NCI-H2196 (cell line): ENCODE measurements at regions not wholly inside any gene's neighbourhood (a gene's known extent, or its start where the extent isn't known, plus 50 kb on each side); places are given as distances from the start of the nearest gene placed in this dataset.
A peak's percentile ranks its signal among the peaks of the same experiment; 100 is the strongest.
"Not testable (repeated sequence)": the region's sequence is repeated elsewhere in the genome, so short reads cannot be mapped to it uniquely, and the experiment has no call there.

Source experiments
- DNase-seq: peaks from one replicate; lab custom pipeline; 2025; ENCODE audit not compliant: unreplicated experiment; lab: John Stamatoyannopoulos, UW

DNA sequence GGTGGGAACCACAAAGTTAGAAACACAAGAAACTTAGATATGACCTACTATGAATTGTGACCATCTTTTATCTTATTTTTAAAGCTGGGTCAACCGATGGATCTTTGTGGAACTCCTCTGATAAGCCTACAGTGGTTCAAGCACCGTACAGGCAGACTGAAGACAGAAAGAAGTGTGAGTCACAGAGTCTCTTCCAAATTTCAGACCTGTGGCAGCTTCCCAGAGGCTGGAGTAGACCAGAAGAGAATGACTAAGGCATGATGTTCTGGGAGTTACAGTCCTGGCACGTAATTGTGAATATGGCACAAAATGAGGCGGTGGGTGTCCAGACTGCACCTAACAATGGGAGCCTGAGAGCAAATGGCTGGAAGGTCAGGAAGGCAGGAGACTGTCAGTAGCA is 70.0 kb downstream of the LMO4 start:
- no peak for DNase-seq

DNA sequence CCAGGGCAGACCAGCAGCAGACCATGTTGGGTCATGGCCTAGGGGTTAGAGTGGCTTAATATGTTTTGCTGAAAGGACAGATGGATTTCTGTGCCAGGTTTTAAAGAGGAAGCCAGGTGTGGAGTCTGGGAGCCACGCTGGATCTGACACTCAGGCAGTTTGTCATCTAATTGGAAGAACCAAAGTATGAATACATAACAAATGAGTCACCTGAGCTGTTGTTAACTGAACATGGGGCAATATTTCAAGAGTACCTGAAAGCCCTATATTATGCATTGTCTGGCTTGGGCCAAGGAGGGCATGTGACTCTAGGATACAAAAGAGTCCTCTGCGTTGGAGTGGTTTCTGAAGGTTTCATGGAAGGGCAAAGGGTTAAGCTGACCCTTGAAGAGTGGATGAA is 70.6 kb downstream of the LMO4 start:
- peak; percentile 76 for DNase-seq

DNA sequence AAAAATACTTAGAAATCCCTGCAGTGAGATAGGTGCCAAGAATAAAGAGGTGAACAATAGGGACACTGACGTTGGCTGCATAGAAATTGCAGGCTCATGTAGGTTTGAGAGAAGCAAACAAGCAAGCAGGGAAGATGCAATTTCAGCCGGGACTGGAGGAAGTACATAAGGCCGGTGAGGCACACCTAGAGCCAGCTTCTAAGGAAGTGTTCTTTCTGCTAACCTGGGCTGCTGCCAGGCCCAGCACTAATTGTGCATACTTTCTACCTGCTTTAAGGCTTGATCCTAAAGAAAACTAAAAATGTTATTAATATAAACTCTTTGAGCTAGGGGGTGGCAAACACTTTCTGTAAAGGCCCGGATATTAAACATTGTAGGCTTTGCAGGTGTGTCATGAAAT is 71.0 kb downstream of the LMO4 start:
- peak; percentile 76 for DNase-seq

DNA sequence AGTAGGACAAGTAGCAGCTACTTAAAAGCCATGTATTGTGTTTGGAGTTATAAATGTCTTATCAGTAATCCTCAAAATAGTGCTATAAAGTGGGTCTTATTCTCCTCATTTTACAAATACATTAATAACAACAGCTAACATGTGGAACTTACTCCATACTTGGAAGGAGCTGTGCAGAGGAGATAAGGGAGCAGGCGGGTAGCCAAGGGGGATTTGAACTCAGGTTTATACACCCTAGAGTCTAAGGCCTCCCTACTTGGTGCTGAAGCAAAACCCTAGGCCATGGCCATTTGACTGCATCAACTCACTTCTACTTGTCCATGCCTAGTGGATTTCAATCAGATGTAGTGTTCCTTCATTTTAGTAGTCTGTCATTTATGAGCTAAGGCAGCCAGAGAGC is 72.1 kb downstream of the LMO4 start:
- no peak for DNase-seq

DNA sequence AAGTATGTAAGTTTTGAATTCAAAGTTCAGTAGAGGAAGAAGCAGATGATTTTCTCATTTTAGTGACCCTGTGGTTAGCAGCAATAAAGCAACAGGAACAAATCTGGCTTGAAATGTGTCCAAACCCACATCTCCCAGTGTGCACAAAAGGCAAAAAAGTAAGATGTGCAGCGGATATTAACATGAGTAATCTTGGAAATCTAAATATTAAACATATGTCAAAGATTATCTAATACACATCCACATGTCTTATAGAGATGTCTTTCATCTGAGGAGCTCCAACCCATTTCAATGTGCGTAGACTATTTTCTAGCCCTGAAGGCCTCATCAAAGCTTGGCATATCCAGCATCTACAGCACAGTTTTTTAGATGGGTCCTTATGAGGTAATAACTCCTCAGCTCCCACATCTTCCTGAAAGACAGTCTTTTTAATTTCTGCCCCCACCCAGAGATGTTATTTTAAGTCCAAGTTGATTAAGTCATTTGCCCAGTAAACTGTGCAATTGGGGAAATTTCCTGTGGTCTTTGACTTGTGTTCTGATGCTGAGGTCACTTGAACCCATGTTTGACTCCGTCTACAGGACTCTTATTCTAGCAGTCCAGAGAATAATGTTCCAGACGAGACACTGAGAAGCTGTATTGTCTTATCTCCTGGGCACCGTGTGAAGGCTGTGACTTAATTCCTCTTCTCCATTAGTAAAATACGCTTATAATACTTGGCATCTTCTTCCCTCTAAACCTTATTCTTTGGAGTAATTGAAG is 73.7 kb downstream of the LMO4 start:
- no peak for DNase-seq

DNA sequence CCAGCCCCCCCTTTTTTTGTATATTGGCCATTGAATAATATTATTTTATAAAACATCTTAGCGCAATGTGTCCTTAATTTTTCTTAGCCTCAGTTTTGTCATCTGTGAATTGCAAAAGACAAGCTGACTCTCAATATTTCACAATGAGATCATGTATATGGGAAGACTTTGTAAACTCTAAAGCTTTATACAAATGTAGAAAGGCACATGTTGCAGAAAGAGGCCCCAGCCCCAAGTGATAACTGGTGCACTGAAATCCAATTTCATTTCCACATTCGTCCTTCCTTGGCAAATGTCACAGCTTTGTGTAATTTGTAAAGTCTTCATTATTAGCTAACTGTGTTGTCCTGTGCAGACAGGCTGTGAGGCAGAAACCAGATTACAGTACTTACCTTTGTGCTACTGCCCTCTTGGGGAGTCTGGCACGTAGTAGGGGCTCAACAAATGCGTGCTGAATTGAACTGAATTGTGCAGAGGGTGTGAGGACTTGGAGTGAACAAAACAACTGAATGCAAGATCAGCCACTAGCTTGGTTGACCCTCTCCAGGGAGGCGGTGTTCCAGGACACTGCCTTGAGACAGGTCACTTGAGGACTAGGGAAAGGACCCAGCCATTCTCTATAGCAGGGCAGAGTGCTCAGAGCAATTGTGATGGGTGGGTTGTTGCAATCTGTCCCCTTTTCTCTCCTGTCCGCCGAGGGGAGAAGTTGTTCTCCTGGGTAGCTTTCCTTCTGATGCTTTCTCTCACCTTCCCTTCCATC is 74.6 kb downstream of the LMO4 start:
- no peak for DNase-seq

DNA sequence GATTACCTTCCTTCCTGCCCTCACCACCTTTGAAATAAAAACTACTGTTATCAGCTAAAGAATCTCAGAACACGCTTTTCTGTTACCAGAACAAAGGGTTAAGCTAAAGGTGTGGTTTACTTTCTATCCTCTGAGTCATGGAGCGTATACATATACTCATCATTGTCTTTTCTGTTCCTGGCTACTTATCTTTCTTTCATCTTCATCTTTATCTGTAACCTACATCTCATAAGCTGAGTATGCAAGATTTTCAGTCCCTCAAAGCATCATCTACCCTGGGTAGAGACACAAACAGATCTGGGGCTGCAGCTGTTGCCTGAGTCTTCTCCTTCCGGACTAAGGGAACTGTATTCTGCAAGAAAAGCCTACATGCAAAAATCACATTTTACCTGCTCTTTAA is 75.6 kb downstream of the LMO4 start:
- no peak for DNase-seq

DNA sequence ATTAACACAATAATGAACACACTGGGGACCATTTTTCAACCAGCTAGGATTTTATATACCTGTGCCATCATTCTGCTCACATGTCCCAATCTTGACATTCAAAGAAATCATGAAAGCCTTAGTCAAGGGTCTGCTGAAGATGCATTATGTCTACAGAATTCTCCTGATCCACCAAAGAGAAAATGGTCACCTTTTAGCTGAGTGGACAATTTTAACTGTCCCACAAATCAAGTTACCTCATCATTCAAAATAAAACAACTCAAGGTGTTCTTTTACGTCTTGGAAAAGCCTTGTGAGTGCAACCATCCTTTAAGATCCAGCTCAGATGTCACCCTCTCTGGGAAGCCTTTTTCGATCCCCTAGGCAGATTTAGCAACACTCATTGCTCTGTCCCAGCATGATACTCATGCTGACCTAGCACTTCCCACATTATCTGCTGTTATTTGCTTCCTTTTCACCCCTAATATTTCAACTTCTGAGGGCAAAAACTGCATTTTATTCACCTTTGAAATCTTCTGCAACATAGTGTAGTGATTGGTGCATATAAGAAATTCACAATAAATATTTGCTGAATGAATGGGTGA is 80.1 kb downstream of the LMO4 start:
- no peak for DNase-seq

DNA sequence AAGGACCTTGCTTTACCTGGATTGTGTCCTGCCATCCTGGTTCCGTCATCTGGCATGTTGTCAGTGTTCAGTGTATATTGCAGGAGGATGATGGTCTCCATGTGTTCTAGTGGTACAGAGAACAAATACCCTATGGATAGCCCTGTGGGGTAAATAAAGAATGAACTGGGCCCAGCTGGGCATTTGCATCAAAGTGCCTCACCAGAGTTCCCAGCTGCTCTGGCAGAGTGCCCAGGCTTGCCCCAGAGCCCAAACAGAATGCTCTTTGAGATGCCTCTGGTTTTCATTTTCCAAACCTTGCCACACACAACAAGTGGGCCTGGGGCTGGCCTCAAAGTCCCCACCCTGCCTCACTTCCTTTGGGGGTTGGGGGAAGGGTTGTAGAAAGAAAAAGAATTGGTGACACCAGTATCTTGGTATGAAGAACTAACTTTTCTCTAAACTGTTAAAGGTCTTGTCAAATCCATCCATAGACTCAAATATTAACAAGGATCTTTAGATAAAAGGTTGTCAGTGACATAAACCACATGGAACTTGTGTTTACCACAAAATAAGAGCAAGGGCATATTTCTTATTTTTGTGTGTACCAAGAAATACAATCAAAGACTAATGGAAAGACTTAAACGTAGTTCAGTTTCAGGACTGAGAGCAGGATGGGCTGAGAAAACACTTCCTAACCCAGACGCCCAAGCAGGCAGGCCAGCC is 82.2 kb downstream of the LMO4 start:
- peak; percentile 75 for DNase-seq

DNA sequence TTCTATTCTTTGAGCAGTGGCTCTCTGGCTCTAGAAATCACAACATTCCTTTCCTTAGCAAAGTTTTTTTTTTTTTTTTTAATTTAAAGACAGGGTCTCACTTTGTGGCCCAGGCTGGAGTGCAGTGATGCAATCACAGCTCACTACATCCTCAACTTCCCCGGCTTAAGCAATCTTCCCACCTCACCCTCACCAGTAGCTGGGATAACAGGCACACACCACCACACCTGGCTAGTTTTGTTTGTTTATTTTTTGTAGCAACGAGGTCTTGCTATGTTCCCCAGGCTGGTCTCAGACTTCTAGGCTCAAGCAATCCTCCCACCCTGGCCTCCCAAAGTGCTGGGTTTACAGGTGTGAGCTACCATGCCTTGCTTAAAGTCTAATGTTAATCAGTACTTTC is 85.2 kb downstream of the LMO4 start:
- DNase-seq = not testable (repeated sequence)

DNA sequence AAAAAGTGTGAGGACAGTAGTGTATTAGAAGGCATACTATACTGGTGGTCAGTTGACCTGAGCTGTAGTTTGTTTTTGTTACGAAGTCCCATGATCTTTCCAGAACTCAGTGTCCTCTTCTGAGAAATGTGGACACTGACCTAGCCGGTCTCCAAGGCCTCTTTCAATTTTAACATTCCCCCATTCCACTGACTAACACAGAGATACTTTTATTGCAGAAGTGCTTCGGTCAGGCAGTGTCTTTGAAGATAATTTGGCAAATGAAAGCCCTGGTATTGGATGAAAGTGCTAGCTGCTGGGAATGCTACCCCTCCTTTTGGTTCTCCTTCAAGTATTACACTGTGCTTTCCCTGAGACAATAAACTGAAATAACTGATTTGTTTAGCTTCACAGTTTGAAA is 89.4 kb downstream of the LMO4 start:
- no peak for DNase-seq

DNA sequence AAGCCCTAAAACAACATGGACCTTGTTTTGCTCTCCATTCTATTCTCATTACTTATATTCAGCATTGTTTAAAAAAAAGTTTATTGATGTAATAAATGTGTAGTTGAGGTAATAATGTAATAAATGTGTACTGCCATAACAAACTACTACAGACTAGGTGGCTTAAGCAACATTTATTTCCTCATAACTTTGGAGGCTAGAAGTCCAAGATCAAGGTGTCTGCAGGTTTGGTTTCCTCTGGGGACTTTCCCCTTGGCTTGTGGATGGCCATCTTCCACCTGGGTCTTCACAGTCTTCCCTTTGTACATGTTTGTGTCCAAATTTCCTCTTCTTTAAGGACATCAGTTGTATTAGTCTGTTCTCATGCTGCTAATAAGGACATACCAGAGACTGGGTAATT is 93.1 kb downstream of the LMO4 start:
- DNase-seq = no peak

DNA sequence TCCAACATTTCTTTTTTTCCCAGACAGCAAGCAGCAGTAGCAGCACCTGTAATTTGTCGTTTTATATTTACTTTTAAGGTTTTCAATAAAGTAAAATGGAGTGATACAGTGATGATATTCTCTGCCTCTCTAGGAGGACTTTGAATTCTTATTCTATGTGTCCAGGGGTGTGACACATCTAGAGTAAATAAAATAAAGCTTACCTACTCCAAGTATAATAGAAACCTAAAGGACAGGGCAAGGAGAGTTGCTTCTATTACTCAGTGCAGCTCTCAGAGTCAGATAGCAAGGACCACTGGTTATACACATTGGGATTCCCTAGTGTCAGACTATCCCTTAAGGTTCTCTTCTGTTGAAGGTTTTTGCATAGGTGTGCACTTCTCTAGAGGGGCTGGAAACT is 95.9 kb downstream of the LMO4 start:
- no peak for DNase-seq

DNA sequence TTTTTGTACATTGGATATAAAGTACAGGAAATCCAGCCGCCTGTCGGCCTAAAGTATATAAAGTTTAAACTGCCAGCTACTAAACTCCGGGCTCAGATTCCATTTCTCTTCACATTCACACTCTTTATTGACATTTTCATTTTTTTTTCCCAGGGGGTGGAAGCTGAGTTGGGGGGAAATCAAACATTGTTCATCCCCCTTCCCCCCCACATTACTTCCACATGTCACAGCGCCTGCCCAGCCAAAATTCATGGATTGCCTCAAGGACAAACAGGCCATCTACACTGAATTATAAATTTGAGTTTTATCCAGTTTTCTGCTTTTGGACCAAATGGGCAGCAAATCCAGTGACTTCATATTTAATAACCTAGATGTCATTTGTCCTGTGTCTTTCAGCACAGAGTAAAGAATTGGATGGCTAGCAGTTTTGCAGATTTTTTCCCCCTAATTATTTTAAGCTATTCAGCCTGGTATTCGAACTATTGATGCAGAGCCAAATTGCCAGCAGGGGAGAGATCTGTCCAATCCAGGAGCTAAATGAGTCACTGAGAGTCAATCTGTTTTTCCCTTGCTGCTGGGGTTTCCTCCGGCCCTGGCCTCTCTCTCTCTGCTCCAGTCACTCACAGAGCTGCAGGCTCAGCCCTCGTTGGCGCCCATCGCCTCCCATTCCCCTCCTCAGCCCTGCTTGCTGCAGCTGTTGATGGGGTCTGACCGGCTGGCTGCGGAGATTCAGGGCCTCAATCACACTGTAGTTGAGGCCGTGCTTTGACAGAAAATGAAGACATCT is 98.0 kb downstream of the LMO4 start:
- DNase-seq = no peak

DNA sequence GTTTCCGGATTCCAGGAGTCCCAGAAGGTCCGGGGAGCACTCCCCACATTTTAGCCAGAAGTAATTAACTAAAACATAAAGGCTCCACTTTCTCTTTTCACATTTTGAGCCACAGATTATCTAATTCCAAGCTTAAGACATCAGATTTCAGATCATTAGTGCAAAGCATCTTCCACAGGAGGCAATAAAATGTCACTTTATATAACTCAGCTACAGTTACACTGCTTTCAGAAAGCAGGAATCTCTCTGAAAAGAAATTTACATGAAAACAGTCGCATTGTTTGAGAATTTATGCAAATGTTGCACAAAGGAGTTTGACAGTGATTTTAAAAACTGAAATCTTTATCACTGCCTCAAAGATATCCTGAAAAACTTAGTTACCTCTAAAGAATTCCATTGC is 99.7 kb downstream of the LMO4 start:
- no peak for DNase-seq

DNA sequence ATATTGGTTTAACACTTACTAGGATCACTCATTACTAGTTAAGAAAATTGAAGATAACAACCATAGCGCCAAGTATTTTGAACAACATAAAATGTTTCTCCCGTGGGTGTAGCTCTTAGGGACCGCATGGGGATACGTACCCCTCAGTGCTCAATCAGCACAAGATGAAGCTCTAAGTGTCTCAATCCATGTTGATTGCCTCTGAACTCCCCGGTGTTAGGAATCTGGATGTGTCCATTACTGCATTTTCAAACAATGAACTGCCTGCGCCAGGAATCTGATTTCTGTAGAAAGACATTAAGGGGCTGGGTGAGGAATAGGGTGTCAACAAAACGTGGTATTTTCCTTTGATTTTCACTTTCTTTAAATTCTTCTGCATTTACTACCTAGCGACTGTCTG is 100.2 kb downstream of the LMO4 start:
- no peak for DNase-seq

DNA sequence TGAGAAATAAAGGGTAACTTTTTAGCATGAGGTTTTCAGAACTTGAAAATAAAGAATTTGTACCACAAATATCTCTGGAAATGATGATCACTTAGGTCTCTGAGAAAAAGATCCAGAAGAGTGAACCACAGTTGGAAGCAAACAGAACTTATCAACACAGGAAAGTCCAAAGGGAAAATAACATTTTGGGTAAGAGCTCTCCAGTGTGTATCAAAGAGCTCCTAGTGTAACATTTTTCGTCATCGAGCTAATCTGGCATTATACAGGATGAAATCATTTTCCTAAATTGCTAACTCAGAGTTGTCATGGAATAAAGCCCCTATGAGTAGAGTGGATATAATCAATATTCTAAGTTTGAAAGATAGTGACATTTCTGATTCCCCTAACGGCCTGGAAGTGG is 104.0 kb downstream of the LMO4 start:
- DNase-seq = no peak

DNA sequence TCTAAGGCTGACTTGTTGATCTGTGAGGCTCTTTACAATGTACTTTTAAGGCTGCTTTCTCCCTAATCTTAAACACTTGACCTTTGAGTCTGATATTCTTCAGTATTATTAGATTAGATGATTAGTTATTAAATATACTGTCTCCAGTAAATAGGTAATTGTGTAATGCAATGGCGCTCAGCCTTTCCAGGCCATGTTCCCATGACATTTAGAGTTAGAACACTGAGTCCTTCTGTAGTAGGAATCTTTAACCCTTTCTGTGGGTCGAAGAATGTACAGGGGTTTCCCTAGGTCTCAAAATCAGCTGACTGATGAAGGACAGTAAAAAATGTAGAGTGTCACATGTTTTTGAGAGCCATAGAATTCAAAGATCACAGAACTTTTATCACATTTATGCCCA is 104.4 kb downstream of the LMO4 start:
- DNase-seq = not testable (repeated sequence)

DNA sequence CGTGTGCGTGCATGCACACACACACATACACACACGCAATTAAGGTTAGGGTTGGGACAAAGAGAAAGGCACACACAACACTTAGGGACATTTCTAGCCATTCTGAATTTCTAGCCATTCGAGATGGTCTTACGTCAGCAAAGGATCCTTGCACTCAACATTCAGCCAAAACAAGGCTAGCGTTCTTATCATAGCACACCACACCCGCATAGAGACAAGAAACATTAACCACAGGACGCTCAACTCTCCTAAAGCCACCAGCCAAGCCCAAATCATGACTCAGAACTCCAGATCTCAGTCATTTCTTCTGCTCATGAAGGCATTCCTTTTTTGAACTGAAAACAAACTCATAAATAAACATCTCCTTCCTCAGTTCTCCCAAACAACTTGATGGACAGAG is 106.8 kb downstream of the LMO4 start:
- no peak for DNase-seq

DNA sequence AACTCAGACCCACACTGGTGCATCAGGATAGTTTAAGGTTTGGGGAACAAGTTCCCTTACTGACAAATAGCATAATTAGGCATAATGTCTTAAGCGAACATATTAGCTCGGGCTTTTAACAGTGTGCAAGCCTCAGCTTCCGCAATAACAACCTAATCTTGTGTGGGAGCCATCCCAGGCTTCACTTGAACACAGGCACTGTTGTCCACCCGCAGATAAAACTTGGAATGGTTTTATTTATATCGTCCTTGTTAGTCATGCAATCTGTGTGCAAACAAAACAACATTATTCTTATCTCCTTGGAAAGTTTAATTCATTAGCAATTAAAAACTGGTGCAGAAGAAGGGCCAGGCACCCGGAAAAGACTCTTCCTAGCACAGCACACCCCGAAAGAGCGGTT is 107.4 kb downstream of the LMO4 start:
- not testable (repeated sequence) for DNase-seq

DNA sequence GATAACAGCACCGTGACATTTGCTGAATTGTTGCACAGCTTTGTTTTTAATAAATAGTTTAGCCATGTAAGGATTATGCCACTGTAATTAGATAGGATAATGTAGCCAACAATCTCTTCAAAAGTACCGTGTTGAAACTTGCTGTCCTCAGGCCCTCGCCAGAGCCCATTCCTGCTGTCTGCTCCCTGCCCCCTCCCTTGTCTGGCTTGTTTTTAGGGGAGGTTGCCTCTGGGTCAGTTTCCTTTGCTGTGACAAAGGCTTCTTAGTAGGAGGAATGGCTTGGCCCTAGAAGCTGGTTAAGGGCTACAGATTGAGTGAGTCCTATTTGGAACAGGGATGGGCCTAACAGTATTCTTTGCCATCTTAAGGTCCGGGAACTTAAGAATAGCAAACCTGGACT is 107.9 kb downstream of the LMO4 start:
- no peak for DNase-seq
